OCI-LY3 (cell line): ENCODE measurements at regions not wholly inside any gene's neighbourhood (a gene's known extent, or its start where the extent isn't known, plus 50 kb on each side); places are given as distances from the start of the nearest gene placed in this dataset.

Source experiments
- H2AFZ ChIP-seq: fragments of 200-600, 300-600 bp; shearing (Covaris generic); 2 replicates; pipeline ENCODE4 v1.6.0; 2014; ENCODE audit warnings: antibody characterized with exemption, low read depth, low read length
- H3K27ac ChIP-seq: fragments of 200-600, 300-600 bp; sonication (generic); 2 replicates; pipeline ENCODE4 v1.5.1; 2014; ENCODE audit warnings: mild to moderate bottlenecking, low read length, moderate library complexity, mixed read lengths
- H3K27me3 ChIP-seq: fragments of 200-600, 300-600 bp; sonication (generic); 2 replicates; pipeline ENCODE4 v1.6.1; 2014; ENCODE audit warnings: low read depth, low read length, mixed read lengths
- H3K36me3 ChIP-seq: fragments of 200-600, 300-600 bp; sonication (generic); replicated peaks from 2 replicates; pipeline ENCODE3; 2014; ENCODE audit warnings: low read depth, low read length, mixed read lengths
- H3K4me1 ChIP-seq: fragments of 300-600, 200-600 bp; sonication (generic); 2 replicates; pipeline ENCODE4 v1.6.1; 2014; ENCODE audit warnings: low read length, mixed read lengths
- H3K4me2 ChIP-seq: fragments of 200-600, 300-600 bp; sonication (generic); 2 replicates; pipeline ENCODE4 v1.6.1; 2014; ENCODE audit warnings: low read length, mixed read lengths
- H3K4me3 ChIP-seq: fragments of 300-600, 200-600 bp; sonication (generic); 2 replicates; pipeline ENCODE4 v1.5.1; 2014; ENCODE audit warnings: antibody characterized with exemption, mild to moderate bottlenecking, low read length, moderate library complexity
- H3K79me2 ChIP-seq: fragments of 300-600, 200-600 bp; shearing (Covaris generic); 2 replicates; pipeline ENCODE4 v1.6.1; 2014; ENCODE audit warnings: mild to moderate bottlenecking, low read length, mixed read lengths
- H3K9ac ChIP-seq: fragments of 300-600, 200-600 bp; shearing (Covaris generic); 2 replicates; pipeline ENCODE4 v1.6.0; 2014; ENCODE audit warnings: mild to moderate bottlenecking, low read length, moderate library complexity
- H3K9me3 ChIP-seq: fragments of 200-600, 300-600 bp; shearing (Covaris generic); 2 replicates; pipeline ENCODE4 v1.6.1; 2014; ENCODE audit warnings: low read length, mixed read lengths; ENCODE audit not compliant: insufficient read depth
- H4K20me1 ChIP-seq: fragments of 200-600, 300-600 bp; sonication (generic); 2 replicates; pipeline ENCODE4 v1.6.1; 2016; ENCODE audit warnings: low read length, mixed read lengths; ENCODE audit not compliant: insufficient read depth
- EZH2phosphoT487 ChIP-seq: fragments of 200-600 bp; shearing (Covaris generic); IDR thresholded peaks from 2 replicates; pipeline ENCODE4 v1.6.1; 2018; ENCODE audit warnings: antibody characterized with exemption, mixed run types, low read depth
- TF ChIP-seq, protein P1 (sequence below): fragments of 200-600, 300-600 bp; sonication (generic); IDR thresholded peaks from 2 replicates; pipeline ENCODE4 v1.5.1; 2014; ENCODE audit warnings: antibody characterized with exemption, low read length, low read depth

DNA sequence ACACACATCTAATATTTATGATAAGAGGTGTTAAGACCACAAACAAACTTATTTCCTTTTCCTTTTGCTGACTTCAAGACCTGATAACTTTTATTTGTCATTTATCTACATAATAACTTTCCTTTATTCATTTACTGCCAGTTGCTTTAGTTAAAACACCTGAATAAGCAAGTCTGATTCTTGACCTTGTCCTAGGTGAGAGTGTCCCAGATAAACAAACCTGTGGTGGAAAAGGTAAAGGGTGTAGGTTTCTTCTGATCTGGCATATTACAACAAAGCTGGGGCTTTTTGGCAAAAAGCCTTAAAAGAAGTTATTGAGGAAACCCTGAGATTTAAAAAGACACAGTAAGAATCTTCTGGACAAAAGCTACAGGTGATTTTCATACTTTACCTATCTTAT is 191.5 kb downstream of the ZBBX start:
- H3K27me3 ChIP-seq, result no peaks in the 10 kb centered on the region
- H4K20me1 ChIP-seq, result no peaks in the 10 kb centered on the region
- peaks cover 6% of the 10 kb centered on the region; the same call in 1 of the 2 replicates for H3K4me1 ChIP-seq
- no peak overlapping the region for H3K27ac ChIP-seq
- no peaks in the 10 kb centered on the region for H3K79me2 ChIP-seq
- H3K4me2 ChIP-seq, result no peak overlapping the region
- no peak overlapping the region for H2AFZ ChIP-seq
- no peak for TF ChIP-seq EZH2phosphoT487
- TF ChIP-seq, protein P1, sequence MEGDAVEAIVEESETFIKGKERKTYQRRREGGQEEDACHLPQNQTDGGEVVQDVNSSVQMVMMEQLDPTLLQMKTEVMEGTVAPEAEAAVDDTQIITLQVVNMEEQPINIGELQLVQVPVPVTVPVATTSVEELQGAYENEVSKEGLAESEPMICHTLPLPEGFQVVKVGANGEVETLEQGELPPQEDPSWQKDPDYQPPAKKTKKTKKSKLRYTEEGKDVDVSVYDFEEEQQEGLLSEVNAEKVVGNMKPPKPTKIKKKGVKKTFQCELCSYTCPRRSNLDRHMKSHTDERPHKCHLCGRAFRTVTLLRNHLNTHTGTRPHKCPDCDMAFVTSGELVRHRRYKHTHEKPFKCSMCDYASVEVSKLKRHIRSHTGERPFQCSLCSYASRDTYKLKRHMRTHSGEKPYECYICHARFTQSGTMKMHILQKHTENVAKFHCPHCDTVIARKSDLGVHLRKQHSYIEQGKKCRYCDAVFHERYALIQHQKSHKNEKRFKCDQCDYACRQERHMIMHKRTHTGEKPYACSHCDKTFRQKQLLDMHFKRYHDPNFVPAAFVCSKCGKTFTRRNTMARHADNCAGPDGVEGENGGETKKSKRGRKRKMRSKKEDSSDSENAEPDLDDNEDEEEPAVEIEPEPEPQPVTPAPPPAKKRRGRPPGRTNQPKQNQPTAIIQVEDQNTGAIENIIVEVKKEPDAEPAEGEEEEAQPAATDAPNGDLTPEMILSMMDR, result no peak
- no peak overlapping the region for H3K9ac ChIP-seq
- H3K9me3 ChIP-seq, result peaks cover 11% of the 10 kb centered on the region; the same call in 1 of the 2 replicates
- H3K4me3 ChIP-seq, result no peak overlapping the region
- H3K36me3 ChIP-seq, result peaks cover 2% of the 10 kb centered on the region

DNA sequence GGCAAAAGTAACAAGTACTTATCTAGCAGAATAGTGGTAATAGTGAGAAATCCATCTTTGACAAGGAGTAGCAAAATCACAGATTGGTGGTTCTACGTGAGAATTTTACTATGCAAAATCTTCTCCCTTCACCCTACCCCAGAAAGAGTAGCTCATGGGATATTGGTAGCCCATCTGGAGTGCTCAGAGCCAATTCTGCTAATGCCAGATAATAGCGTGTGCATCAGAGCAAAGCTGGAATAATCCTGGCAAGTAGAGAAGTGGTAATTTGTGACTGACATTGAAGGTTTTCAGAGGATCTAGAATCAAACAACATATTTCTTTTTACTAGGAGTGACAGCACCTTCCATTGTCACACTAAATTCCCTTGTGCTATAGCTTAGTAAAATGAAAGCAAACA is 192.9 kb downstream of the ZBBX start:
- Histone ChIP-seq H3K9me3 (peaks cover 10% of the 10 kb centered on the region; the same call in 1 of the 2 replicates), H3K9ac (no peak overlapping the region), H3K79me2 (no peaks in the 10 kb centered on the region), H4K20me1 (no peaks in the 10 kb centered on the region), H2AFZ (no peak overlapping the region), H3K4me1 (peaks cover 6% of the 10 kb centered on the region; the same call in 1 of the 2 replicates), H3K4me3 (no peak overlapping the region), H3K27me3 (no peaks in the 10 kb centered on the region), H3K36me3 (peaks cover 2% of the 10 kb centered on the region), H3K27ac (no peak overlapping the region), H3K4me2 (no peak overlapping the region)
- no peak for TF ChIP-seq EZH2phosphoT487
- TF ChIP-seq, protein P1, result no peak

DNA sequence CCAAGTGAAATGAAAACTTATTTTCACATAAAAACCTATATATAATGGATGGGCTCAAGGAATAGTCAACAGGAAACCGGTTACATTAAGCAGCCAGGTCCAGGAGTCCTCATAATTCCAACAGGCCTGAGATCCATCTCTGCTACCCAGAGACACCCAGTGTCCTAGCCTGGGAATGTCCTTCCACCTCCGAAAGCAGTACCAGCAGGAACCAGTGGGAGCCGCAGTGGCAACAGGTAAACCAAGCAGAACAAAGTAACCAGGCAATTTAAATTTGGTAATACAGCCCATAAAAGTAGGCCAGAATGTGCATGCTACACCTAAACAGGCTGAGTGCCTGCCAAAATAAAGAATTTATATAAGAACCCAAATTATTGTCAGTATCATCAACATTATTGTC is 195.6 kb downstream of the ZBBX start:
- no peaks in the 10 kb centered on the region for H3K4me1 ChIP-seq
- no peaks in the 10 kb centered on the region for H3K9me3 ChIP-seq
- H3K9ac ChIP-seq, result no peak overlapping the region
- no peak overlapping the region for H2AFZ ChIP-seq
- H3K27ac ChIP-seq, result no peak overlapping the region
- no peaks in the 10 kb centered on the region for H3K36me3 ChIP-seq
- H3K27me3 ChIP-seq, result no peaks in the 10 kb centered on the region
- no peaks in the 10 kb centered on the region for H4K20me1 ChIP-seq
- no peak for TF ChIP-seq EZH2phosphoT487
- TF ChIP-seq, protein P1, result no peak
- no peaks in the 10 kb centered on the region for H3K79me2 ChIP-seq
- no peak overlapping the region for H3K4me3 ChIP-seq
- no peak overlapping the region for H3K4me2 ChIP-seq

DNA sequence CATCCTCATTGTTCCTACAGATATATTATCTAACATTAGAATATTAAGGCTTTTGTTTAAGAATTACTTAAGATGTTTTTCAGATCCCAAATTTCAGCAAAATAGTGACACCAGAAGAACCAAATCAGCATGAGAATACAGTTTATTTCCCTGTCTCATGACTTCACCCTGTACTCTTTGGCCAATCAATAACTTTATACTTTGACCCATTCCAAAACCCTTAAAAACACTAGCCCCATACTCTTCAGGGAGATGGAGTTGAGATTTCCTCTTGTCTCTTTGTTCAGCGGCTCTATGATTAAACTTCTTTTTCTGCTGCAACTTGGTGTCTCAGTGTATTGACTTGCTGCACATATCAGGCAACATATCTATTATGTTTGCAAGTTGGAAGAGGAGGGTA is 207.7 kb downstream of the ZBBX start:
- no peaks in the 10 kb centered on the region for H4K20me1 ChIP-seq
- H3K27me3 ChIP-seq, result no peaks in the 10 kb centered on the region
- no peak overlapping the region for H2AFZ ChIP-seq
- TF ChIP-seq, protein P1, result no peak
- TF ChIP-seq EZH2phosphoT487, result no peak
- no peaks in the 10 kb centered on the region for H3K79me2 ChIP-seq
- H3K4me3 ChIP-seq, result no peak overlapping the region
- H3K4me2 ChIP-seq, result no peak overlapping the region
- H3K27ac ChIP-seq, result no peak overlapping the region
- H3K9ac ChIP-seq, result no peak overlapping the region
- 0 out of 2 replicates have a peak, but pooled peaks cover 3% of the 10 kb centered on the region for H3K9me3 ChIP-seq
- no peaks in the 10 kb centered on the region for H3K4me1 ChIP-seq
- peaks cover 3% of the 10 kb centered on the region for H3K36me3 ChIP-seq
